ENCODE measurements at regions not wholly inside any gene's neighbourhood (a gene's known extent, or its start where the extent isn't known, plus 50 kb on each side); places are given as distances from the start of the nearest gene placed in this dataset.
"Not testable (repeated sequence)": the region's sequence is repeated elsewhere in the genome, so short reads cannot be mapped to it uniquely, and the experiment has no call there.

- DNase-seq (ENCODE audit: low read depth), result no peak
Observed at GRCh38 chr5:99010294-99010693, 81.5 kb upstream of the CHD1 start.

DNA sequence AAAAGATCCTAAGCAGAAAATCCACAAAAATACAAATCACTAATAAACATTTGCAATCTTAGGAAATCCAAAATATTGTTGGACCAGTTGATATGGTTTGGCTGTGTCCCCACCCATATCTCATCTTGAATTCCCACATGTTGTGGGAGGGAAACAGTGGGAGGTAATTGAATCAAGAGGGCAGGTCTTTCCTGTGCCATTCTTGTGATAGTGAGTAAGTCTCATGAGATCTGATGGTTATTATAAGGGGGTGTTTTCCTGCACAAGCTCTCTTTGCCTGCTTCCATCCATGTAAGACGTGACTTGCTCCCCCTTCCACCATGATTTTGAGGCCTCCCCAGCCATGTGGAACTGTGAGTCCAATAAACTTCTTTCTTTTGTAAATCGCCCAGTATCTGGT lies 79.2 kb upstream of the CHD1 start:
- not testable (repeated sequence) for DNase-seq (ENCODE audit: low read depth)

GRCh38 chr5:99005506-99005905 lies 76.7 kb upstream of the CHD1 start:
- no peak for DNase-seq (ENCODE audit: low read depth)

GRCh38 chr5:99004960-99005359 lies 76.2 kb upstream of the CHD1 start:
- no peak for DNase-seq (ENCODE audit: low read depth)

GRCh38 chr5:99000876-99001275 lies 72.1 kb upstream of the CHD1 start:
- peak; percentile 39 for DNase-seq (ENCODE audit: low read depth)

- DNase-seq (ENCODE audit: low read depth), result no peak
Observed at GRCh38 chr5:99000221-99000620, 71.4 kb upstream of the CHD1 start.

- no peak for DNase-seq (ENCODE audit: low read depth)
Observed at GRCh38 chr5:98999631-99000030, 70.8 kb upstream of the CHD1 start.

DNA sequence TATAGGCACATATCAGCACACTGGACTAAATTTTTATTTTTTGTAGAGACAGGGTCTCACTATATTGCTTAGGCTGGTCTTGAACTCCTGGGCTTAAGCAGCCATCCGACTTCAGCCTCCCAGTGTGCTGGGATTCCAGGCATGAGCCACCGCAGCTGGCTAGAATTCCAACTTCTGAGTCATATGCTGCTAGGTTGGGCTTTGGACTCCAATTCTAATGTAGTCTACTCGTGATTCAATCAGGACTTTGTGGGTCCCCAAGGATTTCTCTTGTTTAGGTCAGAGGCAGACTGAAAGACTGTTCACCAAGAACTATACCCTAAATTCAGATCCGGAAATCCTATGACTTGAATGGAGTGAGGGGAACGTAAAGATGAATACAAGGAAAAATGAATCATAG lies 68.2 kb upstream of the CHD1 start:
- DNase-seq (ENCODE audit: low read depth), result peak; percentile 60

GRCh38 chr5:98994611-98995010 lies 65.8 kb upstream of the CHD1 start:
- no peak for DNase-seq (ENCODE audit: low read depth)

DNA sequence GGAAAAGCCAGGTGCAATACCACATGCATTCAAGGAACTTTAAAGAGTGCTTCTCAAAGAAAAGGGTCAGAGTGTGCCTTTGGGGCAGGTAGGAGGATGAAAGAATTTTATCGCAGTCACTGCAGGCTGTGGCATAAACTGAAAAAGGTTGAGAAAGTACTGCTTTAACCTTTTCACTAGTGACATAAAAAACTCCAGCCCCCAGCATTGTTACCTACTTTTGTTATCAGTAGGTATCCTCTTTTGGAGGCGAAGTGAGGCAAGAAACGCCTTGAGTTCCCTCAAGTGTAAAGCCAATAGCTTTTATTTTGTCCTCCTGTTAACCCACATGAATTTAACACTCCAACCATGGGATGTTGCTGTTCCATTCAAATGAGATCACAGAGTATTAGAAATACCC lies 64.7 kb upstream of the CHD1 start:
- no peak for DNase-seq (ENCODE audit: low read depth)

- no peak for DNase-seq (ENCODE audit: low read depth)
Observed at GRCh38 chr5:98992552-98992951, 63.7 kb upstream of the CHD1 start.

DNA sequence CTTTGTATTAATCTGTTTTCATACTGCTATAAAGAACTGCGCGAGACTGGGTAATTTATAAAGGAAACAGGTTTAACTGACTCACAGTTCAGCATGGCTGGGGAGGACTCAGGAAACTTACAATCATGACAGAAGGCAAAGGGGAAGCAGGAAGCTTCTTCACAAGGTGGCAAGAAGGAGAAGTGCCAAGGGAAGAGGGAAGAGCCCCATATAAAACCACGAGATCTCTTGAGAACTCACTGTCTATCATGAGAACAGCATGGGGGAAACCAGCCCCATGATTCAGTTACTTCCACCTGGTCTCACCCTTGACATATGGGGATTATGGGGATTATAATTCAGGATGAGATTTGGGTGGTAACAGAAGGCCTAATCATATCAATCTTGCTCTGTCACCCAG lies 60.9 kb upstream of the CHD1 start:
- no peak for DNase-seq (ENCODE audit: low read depth)

GRCh38 chr5:98986587-98986986 lies 57.8 kb upstream of the CHD1 start:
- DNase-seq (ENCODE audit: low read depth), result no peak

- DNase-seq (ENCODE audit: low read depth), result no peak
Observed at GRCh38 chr5:98982880-98983279, 54.1 kb upstream of the CHD1 start.
